ENCODE measurements at regions not wholly inside any gene's neighbourhood (a gene's known extent, or its start where the extent isn't known, plus 50 kb on each side); places are given as distances from the start of the nearest gene placed in this dataset.

DNA sequence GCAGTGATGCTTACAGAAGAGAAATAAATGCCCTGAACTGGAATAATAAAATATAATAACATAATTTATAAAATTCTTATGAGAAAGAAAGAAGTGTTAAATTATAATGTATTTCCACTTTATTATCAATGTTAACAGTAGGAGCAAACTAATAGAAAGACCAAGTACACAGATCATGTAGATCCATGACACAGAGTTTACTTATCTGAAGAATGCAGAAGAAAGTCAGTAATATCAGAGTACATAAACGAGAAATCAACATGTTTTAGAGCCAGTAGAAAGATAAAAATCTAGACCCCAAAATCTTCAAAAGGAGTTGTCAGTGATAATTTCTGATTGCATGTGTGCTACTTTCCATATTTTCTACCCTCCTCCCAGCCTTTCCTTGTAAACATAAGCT, 334.8 kb upstream of the MANEA start:
- TF ChIP-seq CTCF (IDR thresholded peaks at IDR 0.05 in 8 of 11, conservative IDR thresholded peaks at IDR 0.05 in 3 of 11) (no peak), POLR2AphosphoS5 (IDR thresholded peaks at IDR 0.05) (no peak)
